ENCODE measurements at regions not wholly inside any gene's neighbourhood (a gene's known extent, or its start where the extent isn't known, plus 50 kb on each side); places are given as distances from the start of the nearest gene placed in this dataset.

- H3K36me3 ChIP-seq (ENCODE audit: control insufficient read depth in 2 of 2, insufficient read depth in 2 of 2, low read length in 2 of 2) = no peaks in the 10 kb centered on the region
- H3K9me3 ChIP-seq (ENCODE audit: control insufficient read depth in 2 of 2, low read length in 2 of 2) = no peaks in the 10 kb centered on the region
- H3K27me3 ChIP-seq (ENCODE audit: control insufficient read depth in 1 of 2, insufficient read depth in 2 of 2, low read length in 2 of 2) = no peaks in the 10 kb centered on the region
- no peak overlapping the region for H3K9ac ChIP-seq (ENCODE audit: low read length in 2 of 2)
- no peak overlapping the region for H3K27ac ChIP-seq (ENCODE audit: low read length)
- H3K4me1 ChIP-seq (ENCODE audit: control insufficient read depth, insufficient read depth, low read length) = no peaks in the 10 kb centered on the region
- no peak overlapping the region for H3K4me3 ChIP-seq (ENCODE audit: low read length in 2 of 2)
Observed at GRCh38 chr14:81694419-81694818, 160.8 kb upstream of the SEL1L start.

- H3K27me3 ChIP-seq (ENCODE audit: control insufficient read depth in 1 of 2, insufficient read depth in 2 of 2, low read length in 2 of 2) = no peaks in the 10 kb centered on the region
- H3K36me3 ChIP-seq (ENCODE audit: control insufficient read depth in 2 of 2, insufficient read depth in 2 of 2, low read length in 2 of 2) = no peaks in the 10 kb centered on the region
- H3K4me1 ChIP-seq (ENCODE audit: control insufficient read depth, insufficient read depth, low read length) = no peaks in the 10 kb centered on the region
- no peak overlapping the region for H3K4me3 ChIP-seq (ENCODE audit: low read length in 2 of 2)
- H3K27ac ChIP-seq (ENCODE audit: low read length) = no peak overlapping the region
- no peaks in the 10 kb centered on the region for H3K9me3 ChIP-seq (ENCODE audit: control insufficient read depth in 2 of 2, low read length in 2 of 2)
- H3K9ac ChIP-seq (ENCODE audit: low read length in 2 of 2) = no peak overlapping the region
Observed at GRCh38 chr14:81709681-81710080, 176.0 kb upstream of the SEL1L start.

- no peak overlapping the region for H3K4me3 ChIP-seq (ENCODE audit: low read length in 2 of 2)
- H3K36me3 ChIP-seq (ENCODE audit: control insufficient read depth in 2 of 2, insufficient read depth in 2 of 2, low read length in 2 of 2) = no peaks in the 10 kb centered on the region
- H3K4me1 ChIP-seq (ENCODE audit: control insufficient read depth, insufficient read depth, low read length) = no peaks in the 10 kb centered on the region
- H3K27ac ChIP-seq (ENCODE audit: low read length) = no peak overlapping the region
- no peaks in the 10 kb centered on the region for H3K9me3 ChIP-seq (ENCODE audit: control insufficient read depth in 2 of 2, low read length in 2 of 2)
- H3K27me3 ChIP-seq (ENCODE audit: control insufficient read depth in 1 of 2, insufficient read depth in 2 of 2, low read length in 2 of 2) = no peaks in the 10 kb centered on the region
- peak overlapping the region in 1 of 2 donors; percentile 13 for H3K9ac ChIP-seq (ENCODE audit: low read length in 2 of 2)
Observed at GRCh38 chr14:81710232-81710845, 176.7 kb upstream of the SEL1L start.

GRCh38 chr14:81715731-81716130, 182.1 kb upstream of the SEL1L start:
- Histone ChIP-seq H3K36me3 (ENCODE audit: control insufficient read depth in 2 of 2, insufficient read depth in 2 of 2, low read length in 2 of 2) (no peaks in the 10 kb centered on the region), H3K9ac (ENCODE audit: low read length in 2 of 2) (no peak overlapping the region), H3K27me3 (ENCODE audit: control insufficient read depth in 1 of 2, insufficient read depth in 2 of 2, low read length in 2 of 2) (no peaks in the 10 kb centered on the region), H3K4me3 (ENCODE audit: low read length in 2 of 2) (no peak overlapping the region), H3K27ac (ENCODE audit: low read length) (no peak overlapping the region), H3K9me3 (ENCODE audit: control insufficient read depth in 2 of 2, low read length in 2 of 2) (no peaks in the 10 kb centered on the region), H3K4me1 (ENCODE audit: control insufficient read depth, insufficient read depth, low read length) (no peaks in the 10 kb centered on the region)

GRCh38 chr14:81716953-81717352, 183.3 kb upstream of the SEL1L start:
- Histone ChIP-seq H3K4me1 (ENCODE audit: control insufficient read depth, insufficient read depth, low read length) (no peaks in the 10 kb centered on the region), H3K9me3 (ENCODE audit: control insufficient read depth in 2 of 2, low read length in 2 of 2) (no peaks in the 10 kb centered on the region), H3K27ac (ENCODE audit: low read length) (no peak overlapping the region), H3K9ac (ENCODE audit: low read length in 2 of 2) (no peak overlapping the region), H3K36me3 (ENCODE audit: control insufficient read depth in 2 of 2, insufficient read depth in 2 of 2, low read length in 2 of 2) (no peaks in the 10 kb centered on the region), H3K4me3 (ENCODE audit: low read length in 2 of 2) (no peak overlapping the region), H3K27me3 (ENCODE audit: control insufficient read depth in 1 of 2, insufficient read depth in 2 of 2, low read length in 2 of 2) (no peaks in the 10 kb centered on the region)

- H3K27ac ChIP-seq (ENCODE audit: low read length) = no peak overlapping the region
- H3K9me3 ChIP-seq (ENCODE audit: control insufficient read depth in 2 of 2, low read length in 2 of 2) = no peaks in the 10 kb centered on the region
- H3K36me3 ChIP-seq (ENCODE audit: control insufficient read depth in 2 of 2, insufficient read depth in 2 of 2, low read length in 2 of 2) = no peaks in the 10 kb centered on the region
- H3K9ac ChIP-seq (ENCODE audit: low read length in 2 of 2) = no peak overlapping the region
- H3K4me3 ChIP-seq (ENCODE audit: low read length in 2 of 2) = no peak overlapping the region
- H3K4me1 ChIP-seq (ENCODE audit: control insufficient read depth, insufficient read depth, low read length) = no peaks in the 10 kb centered on the region
- H3K27me3 ChIP-seq (ENCODE audit: control insufficient read depth in 1 of 2, insufficient read depth in 2 of 2, low read length in 2 of 2) = no peaks in the 10 kb centered on the region
Observed at GRCh38 chr14:81723956-81724355, 190.3 kb upstream of the SEL1L start.

GRCh38 chr14:81727218-81727617, 193.6 kb upstream of the SEL1L start:
- H3K36me3 ChIP-seq (ENCODE audit: control insufficient read depth in 2 of 2, insufficient read depth in 2 of 2, low read length in 2 of 2) = no peaks in the 10 kb centered on the region
- H3K4me3 ChIP-seq (ENCODE audit: low read length in 2 of 2) = no peak overlapping the region
- no peaks in the 10 kb centered on the region for H3K4me1 ChIP-seq (ENCODE audit: control insufficient read depth, insufficient read depth, low read length)
- H3K27ac ChIP-seq (ENCODE audit: low read length) = no peak overlapping the region
- no peaks in the 10 kb centered on the region for H3K9me3 ChIP-seq (ENCODE audit: control insufficient read depth in 2 of 2, low read length in 2 of 2)
- no peak overlapping the region for H3K9ac ChIP-seq (ENCODE audit: low read length in 2 of 2)
- H3K27me3 ChIP-seq (ENCODE audit: control insufficient read depth in 1 of 2, insufficient read depth in 2 of 2, low read length in 2 of 2) = no peaks in the 10 kb centered on the region

GRCh38 chr14:81728447-81728846, 194.8 kb upstream of the SEL1L start:
- Histone ChIP-seq H3K27me3 (ENCODE audit: control insufficient read depth in 1 of 2, insufficient read depth in 2 of 2, low read length in 2 of 2) (no peaks in the 10 kb centered on the region), H3K9ac (ENCODE audit: low read length in 2 of 2) (no peak overlapping the region), H3K36me3 (ENCODE audit: control insufficient read depth in 2 of 2, insufficient read depth in 2 of 2, low read length in 2 of 2) (no peaks in the 10 kb centered on the region), H3K4me3 (ENCODE audit: low read length in 2 of 2) (no peak overlapping the region), H3K4me1 (ENCODE audit: control insufficient read depth, insufficient read depth, low read length) (no peaks in the 10 kb centered on the region), H3K27ac (ENCODE audit: low read length) (no peak overlapping the region), H3K9me3 (ENCODE audit: control insufficient read depth in 2 of 2, low read length in 2 of 2) (no peaks in the 10 kb centered on the region)

- Histone ChIP-seq H3K4me1 (ENCODE audit: control insufficient read depth, insufficient read depth, low read length) (no peaks in the 10 kb centered on the region), H3K9ac (ENCODE audit: low read length in 2 of 2) (no peak overlapping the region), H3K4me3 (ENCODE audit: low read length in 2 of 2) (no peak overlapping the region), H3K27ac (ENCODE audit: low read length) (no peak overlapping the region), H3K27me3 (ENCODE audit: control insufficient read depth in 1 of 2, insufficient read depth in 2 of 2, low read length in 2 of 2) (no peaks in the 10 kb centered on the region), H3K9me3 (ENCODE audit: control insufficient read depth in 2 of 2, low read length in 2 of 2) (no peaks in the 10 kb centered on the region), H3K36me3 (ENCODE audit: control insufficient read depth in 2 of 2, insufficient read depth in 2 of 2, low read length in 2 of 2) (no peaks in the 10 kb centered on the region)
Observed at GRCh38 chr14:81729622-81730021, 196.0 kb upstream of the SEL1L start.

- Histone ChIP-seq H3K36me3 (ENCODE audit: control insufficient read depth in 2 of 2, insufficient read depth in 2 of 2, low read length in 2 of 2) (no peaks in the 10 kb centered on the region), H3K27me3 (ENCODE audit: control insufficient read depth in 1 of 2, insufficient read depth in 2 of 2, low read length in 2 of 2) (no peaks in the 10 kb centered on the region), H3K27ac (ENCODE audit: low read length) (no peak overlapping the region), H3K9me3 (ENCODE audit: control insufficient read depth in 2 of 2, low read length in 2 of 2) (no peaks in the 10 kb centered on the region), H3K4me1 (ENCODE audit: control insufficient read depth, insufficient read depth, low read length) (no peaks in the 10 kb centered on the region), H3K4me3 (ENCODE audit: low read length in 2 of 2) (no peak overlapping the region), H3K9ac (ENCODE audit: low read length in 2 of 2) (no peak overlapping the region)
Observed at GRCh38 chr14:81737938-81738337, 204.3 kb upstream of the SEL1L start.

GRCh38 chr14:81738946-81739659, 205.4 kb upstream of the SEL1L start:
- Histone ChIP-seq H3K9me3 (ENCODE audit: control insufficient read depth in 2 of 2, low read length in 2 of 2) (no peaks in the 10 kb centered on the region), H3K36me3 (ENCODE audit: control insufficient read depth in 2 of 2, insufficient read depth in 2 of 2, low read length in 2 of 2) (no peaks in the 10 kb centered on the region), H3K27ac (ENCODE audit: low read length) (no peak overlapping the region)

More at GRCh38 chr14:81738946-81739659, 205.4 kb upstream of the SEL1L start:
- H3K4me3 ChIP-seq (ENCODE audit: low read length in 2 of 2) = no peak overlapping the region
- no peaks in the 10 kb centered on the region for H3K27me3 ChIP-seq (ENCODE audit: control insufficient read depth in 1 of 2, insufficient read depth in 2 of 2, low read length in 2 of 2)
- H3K4me1 ChIP-seq (ENCODE audit: control insufficient read depth, insufficient read depth, low read length) = no peaks in the 10 kb centered on the region
- H3K9ac ChIP-seq (ENCODE audit: low read length in 2 of 2) = no peak overlapping the region
